Activated naive CD8-positive, alpha-beta T cell (primary cell): ENCODE measurements at regions not wholly inside any gene's neighbourhood (a gene's known extent, or its start where the extent isn't known, plus 50 kb on each side); places are given as distances from the start of the nearest gene placed in this dataset.
"Not testable (repeated sequence)": the region's sequence is repeated elsewhere in the genome, so short reads cannot be mapped to it uniquely, and the experiment has no call there.

Experiments used
- H3K27ac Mint-ChIP-seq: one replicate; pipeline ENCODE4 v1.8.0; 2021; ENCODE audit warnings: mixed read lengths
- H3K27me3 Mint-ChIP-seq: one replicate; pipeline ENCODE4 v1.8.0; 2021; ENCODE audit warnings: mixed read lengths
- H3K36me3 Mint-ChIP-seq: one replicate; pipeline ENCODE4 v1.8.0; 2021; ENCODE audit warnings: mixed read lengths
- H3K4me1 Mint-ChIP-seq: one replicate; pipeline ENCODE4 v1.8.0; 2021; ENCODE audit warnings: low read depth, mixed read lengths
- H3K4me3 Mint-ChIP-seq: one replicate; pipeline ENCODE4 v1.8.0; 2021; ENCODE audit warnings: mild to moderate bottlenecking, mixed read lengths
- H3K9me3 Mint-ChIP-seq: one replicate; pipeline ENCODE4 v1.8.0; 2021; ENCODE audit warnings: low read depth, mixed read lengths

DNA sequence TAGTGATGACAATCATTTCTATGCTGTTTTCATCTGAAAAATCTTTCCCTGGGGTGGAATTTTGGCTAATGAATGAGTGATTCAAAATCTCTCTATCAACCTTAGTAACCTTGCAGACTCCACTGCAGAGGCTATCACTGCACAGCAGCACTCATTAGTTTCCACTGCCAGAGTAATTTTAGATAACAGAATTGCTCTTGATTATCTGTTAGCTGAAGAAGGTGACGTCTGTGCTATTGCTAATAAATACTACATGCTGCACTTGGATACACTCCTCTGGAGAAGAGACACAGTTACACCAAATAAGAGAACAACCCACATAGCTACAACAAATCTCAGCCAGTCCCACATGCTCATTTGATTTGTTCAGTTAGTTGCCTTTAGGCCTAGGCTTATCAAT, 1348.4 kb downstream of the NCAM2 start:
- Mint-ChIP-seq H3K9me3 (no peaks in the 10 kb centered on the region), H3K36me3 (no peaks in the 10 kb centered on the region), H3K27me3 (no peaks in the 10 kb centered on the region), H3K4me3 (no peak overlapping the region), H3K27ac (no peak overlapping the region), H3K4me1 (no peaks in the 10 kb centered on the region)

DNA sequence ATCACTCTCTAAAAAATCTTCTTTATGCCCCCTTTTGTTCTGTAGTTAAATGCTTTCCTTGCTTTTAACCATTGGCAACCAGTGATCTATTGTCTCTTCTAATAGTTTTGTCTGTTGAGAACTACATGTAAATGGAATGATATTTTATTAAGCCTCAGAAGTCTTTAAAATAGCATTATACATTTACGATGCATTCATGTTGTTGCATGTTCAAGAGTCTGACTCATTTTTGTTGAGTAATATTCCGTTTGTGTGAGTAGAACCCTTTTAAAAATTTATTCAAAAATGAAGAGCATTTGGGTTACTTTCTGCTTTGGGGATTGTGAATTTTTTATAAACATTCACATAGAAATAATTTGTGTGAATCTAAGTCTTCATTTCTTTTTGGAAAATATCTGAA, 1352.9 kb downstream of the NCAM2 start:
- Mint-ChIP-seq H3K27ac (no peak overlapping the region), H3K4me3 (no peak overlapping the region), H3K9me3 (no peaks in the 10 kb centered on the region), H3K36me3 (no peaks in the 10 kb centered on the region), H3K27me3 (no peaks in the 10 kb centered on the region), H3K4me1 (no peaks in the 10 kb centered on the region)

DNA sequence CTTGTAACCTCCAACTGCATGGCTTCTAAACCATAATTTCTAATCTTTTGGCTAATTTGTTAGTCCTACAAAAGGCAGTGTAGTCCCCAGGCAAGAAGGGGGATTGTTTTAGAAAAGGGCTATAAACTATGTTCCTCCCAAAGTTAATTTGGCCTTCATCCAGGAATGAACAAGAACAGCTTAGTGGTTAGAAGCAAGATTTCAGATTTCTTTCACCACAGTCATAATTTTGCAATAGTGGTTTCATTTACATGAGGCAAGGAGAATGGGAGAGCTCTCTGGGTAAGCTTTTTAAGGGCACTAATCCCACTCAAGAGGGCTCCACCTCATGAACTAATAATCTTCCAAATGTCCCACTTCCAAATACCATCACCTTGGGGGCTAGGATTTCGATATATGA, 1353.9 kb downstream of the NCAM2 start:
- Mint-ChIP-seq H3K4me3 (no peak overlapping the region), H3K36me3 (no peaks in the 10 kb centered on the region), H3K4me1 (no peaks in the 10 kb centered on the region), H3K27ac (no peak overlapping the region), H3K27me3 (no peaks in the 10 kb centered on the region), H3K9me3 (no peaks in the 10 kb centered on the region)

DNA sequence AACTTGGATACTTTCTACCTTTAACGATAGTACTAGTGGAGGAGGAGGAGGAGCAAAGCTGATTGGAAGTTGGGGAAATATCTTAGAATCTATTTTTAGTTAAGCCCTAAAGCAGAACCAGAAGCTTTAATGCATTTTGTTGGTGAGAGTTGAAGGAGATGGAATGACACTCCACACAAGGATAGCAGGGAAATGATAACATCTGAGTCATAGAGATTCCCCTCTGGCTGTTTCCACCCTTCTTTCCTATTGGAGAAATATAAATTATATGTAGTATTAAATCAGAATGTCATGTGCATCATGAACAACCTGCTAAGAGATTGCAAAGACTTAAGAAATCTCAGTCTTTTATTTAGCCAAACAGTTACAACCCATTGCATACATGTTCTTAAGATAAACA, 1357.7 kb downstream of the NCAM2 start:
- H3K4me3 Mint-ChIP-seq: no peak overlapping the region
- H3K27me3 Mint-ChIP-seq: no peaks in the 10 kb centered on the region
- H3K4me1 Mint-ChIP-seq: no peaks in the 10 kb centered on the region
- H3K36me3 Mint-ChIP-seq: no peaks in the 10 kb centered on the region
- H3K27ac Mint-ChIP-seq: no peak overlapping the region
- H3K9me3 Mint-ChIP-seq: no peaks in the 10 kb centered on the region

DNA sequence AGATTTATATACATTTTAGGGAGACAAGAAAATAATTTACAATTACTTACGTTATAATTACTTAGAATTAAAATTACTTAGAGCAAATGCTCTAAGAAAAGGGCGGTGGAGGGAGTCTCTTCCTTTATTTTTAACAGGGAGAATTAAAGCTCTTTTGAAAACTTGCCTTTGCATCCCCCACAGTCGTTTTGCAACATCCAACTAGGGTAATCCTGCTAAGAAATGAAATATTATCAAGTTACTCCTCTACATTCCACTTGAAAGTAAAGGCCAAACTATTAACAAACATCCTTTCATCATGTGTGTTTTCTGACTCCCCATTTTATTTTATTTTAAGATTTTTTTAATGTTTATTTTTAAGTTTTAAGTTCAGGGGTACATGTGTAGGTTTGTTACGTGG, 1358.5 kb downstream of the NCAM2 start:
- no peak overlapping the region for H3K4me3 Mint-ChIP-seq
- H3K27me3 Mint-ChIP-seq: no peaks in the 10 kb centered on the region
- H3K36me3 Mint-ChIP-seq: no peaks in the 10 kb centered on the region
- no peaks in the 10 kb centered on the region for H3K9me3 Mint-ChIP-seq
- H3K27ac Mint-ChIP-seq: no peak overlapping the region
- no peaks in the 10 kb centered on the region for H3K4me1 Mint-ChIP-seq

DNA sequence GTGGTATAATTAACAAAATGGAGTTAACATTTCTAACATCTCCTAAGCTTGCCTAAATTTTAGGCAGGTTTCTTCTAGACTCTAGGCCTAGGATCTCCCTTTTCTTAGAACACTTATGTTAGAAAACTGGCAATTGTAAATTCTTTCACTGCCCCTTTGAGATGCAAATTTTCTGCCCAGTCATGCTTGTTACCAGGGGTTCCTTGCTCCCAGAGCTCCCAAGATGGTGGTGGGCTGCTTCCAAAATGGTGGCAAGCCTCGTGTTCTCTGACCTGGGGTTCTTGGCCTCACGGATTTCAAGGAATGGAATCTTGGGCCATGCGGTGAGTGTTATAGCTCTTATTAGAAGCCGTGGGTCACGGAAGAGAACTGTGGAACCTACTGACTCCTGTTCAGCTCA, 1361.4 kb downstream of the NCAM2 start:
- not testable (repeated sequence) for H3K9me3 Mint-ChIP-seq, H3K36me3 Mint-ChIP-seq, H3K4me1 Mint-ChIP-seq, H3K27me3 Mint-ChIP-seq, H3K4me3 Mint-ChIP-seq, H3K27ac Mint-ChIP-seq

DNA sequence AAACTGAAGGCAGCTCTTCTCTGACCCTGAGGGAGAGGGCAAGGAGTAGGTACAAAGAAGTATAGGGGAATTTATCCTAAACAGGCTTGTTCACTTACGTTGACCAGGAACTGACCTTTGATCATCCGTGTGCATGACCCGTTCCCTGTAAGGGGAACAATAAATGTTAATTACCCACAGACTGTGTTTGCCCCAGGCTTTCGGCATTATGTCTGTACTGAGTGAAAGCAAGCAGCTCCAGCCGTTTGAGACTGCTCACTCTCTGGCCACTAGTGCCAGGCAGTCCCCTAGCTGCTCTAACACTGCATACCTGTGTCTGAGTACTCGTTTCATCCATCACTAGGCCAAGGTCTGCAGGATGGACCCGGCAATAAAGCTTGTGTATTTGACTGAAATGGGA, 1365.3 kb downstream of the NCAM2 start:
- Mint-ChIP-seq H3K27me3 (no peaks in the 10 kb centered on the region), H3K27ac (no peak overlapping the region), H3K9me3 (no peaks in the 10 kb centered on the region), H3K4me3 (no peak overlapping the region), H3K4me1 (no peaks in the 10 kb centered on the region), H3K36me3 (no peaks in the 10 kb centered on the region)

DNA sequence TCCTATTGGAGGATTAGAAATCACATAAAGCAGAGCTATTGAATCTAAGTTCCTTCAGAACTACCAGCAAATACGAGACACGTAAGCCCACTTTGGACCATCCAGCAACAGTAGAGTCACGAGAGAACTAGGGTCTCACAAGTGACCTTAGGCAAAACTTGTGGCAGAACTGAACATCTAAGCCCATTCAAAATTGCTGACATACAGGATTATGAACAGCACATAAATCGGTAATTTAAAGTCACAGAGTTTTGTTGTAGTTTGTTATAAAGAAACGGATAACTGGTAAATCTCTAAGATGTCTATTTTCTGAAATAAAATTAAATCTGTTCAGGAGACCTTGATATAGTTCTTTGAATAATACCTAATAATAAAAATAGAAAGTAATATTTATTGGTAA, 1366.0 kb downstream of the NCAM2 start:
- H3K27me3 Mint-ChIP-seq: no peaks in the 10 kb centered on the region
- no peak overlapping the region for H3K4me3 Mint-ChIP-seq
- no peaks in the 10 kb centered on the region for H3K36me3 Mint-ChIP-seq
- H3K9me3 Mint-ChIP-seq: no peaks in the 10 kb centered on the region
- H3K4me1 Mint-ChIP-seq: no peaks in the 10 kb centered on the region
- H3K27ac Mint-ChIP-seq: no peak overlapping the region

DNA sequence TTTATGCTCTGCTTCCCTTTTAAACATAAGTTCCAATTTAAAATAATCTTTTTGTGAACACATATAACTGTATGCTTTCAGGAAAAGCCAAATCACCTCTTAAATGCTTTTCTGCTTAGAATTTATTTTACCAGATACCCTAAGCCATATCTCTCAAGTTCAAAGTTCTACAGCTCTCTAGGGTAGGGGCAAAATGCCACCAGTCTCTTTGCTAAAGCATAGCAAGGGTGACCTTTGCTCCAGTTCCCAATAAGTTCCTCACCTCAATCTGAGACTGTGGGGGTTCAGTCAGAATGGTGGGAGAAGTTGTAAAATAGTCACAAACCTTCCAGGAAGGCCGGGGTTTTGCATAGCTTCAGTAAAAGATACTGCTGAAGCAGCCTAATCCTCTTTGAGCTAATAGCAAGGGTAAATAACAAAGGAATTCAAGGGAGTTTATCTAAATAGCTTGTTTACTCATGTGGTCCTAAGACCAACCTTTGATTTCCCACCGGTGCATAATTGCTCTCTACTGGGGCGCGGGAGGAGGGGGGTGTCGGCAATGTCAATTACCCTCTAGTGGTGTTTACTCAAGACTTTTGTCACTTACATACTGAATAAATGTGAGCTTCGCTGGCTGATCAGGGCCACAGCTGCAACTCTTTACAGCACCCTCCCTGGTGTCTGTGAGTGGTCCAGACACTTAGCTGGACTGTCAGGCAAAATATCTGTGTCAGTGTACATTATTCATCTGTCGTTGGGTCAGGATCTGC, 1376.2 kb downstream of the NCAM2 start:
- no peaks in the 10 kb centered on the region for H3K27me3 Mint-ChIP-seq
- H3K27ac Mint-ChIP-seq: no peak overlapping the region
- no peak overlapping the region for H3K4me3 Mint-ChIP-seq
- peaks cover 3% of the 10 kb centered on the region for H3K9me3 Mint-ChIP-seq
- no peaks in the 10 kb centered on the region for H3K36me3 Mint-ChIP-seq
- no peaks in the 10 kb centered on the region for H3K4me1 Mint-ChIP-seq

DNA sequence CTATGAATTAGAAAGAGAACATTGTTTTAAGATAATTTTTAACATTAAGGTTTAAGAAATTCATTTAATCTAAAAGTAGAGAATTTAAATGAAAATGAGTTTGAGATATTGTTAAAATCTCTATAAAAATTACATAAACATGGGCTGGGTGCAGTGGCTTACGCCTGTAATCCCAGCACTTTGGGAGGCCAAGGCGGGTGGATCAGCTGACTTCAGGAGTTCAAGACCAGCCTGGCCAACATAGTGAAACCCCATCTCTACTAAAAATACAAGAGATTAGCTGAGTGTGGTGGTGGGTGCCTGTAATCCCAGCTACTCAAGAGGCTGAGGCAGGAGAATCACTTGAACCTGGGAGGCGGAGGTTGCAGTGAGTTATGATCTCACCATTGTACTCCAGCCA, 1379.6 kb downstream of the NCAM2 start:
- H3K4me1 Mint-ChIP-seq, H3K36me3 Mint-ChIP-seq, H3K9me3 Mint-ChIP-seq, H3K27me3 Mint-ChIP-seq, H3K4me3 Mint-ChIP-seq, H3K27ac Mint-ChIP-seq: not testable (repeated sequence)

DNA sequence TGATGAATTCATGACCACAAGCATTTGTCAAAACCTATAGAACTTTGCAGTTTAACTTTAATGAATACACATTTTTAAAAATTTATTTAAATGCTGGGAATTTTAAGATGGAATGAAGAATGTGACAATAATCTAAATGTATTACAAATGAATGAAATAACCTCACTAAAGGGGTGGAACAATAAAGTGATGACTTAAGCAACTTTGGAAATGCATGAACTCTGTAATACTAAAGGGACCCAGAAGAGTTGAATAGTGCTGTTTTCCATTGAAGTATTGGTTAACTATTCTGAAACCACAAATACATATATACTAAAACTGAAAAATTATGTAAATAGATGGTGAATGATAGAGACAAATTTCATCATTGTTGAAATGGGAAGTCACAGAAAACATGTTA, 1395.1 kb downstream of the NCAM2 start:
- Mint-ChIP-seq H3K9me3 (peaks cover 3% of the 10 kb centered on the region), H3K27me3 (no peaks in the 10 kb centered on the region), H3K4me3 (no peak overlapping the region), H3K36me3 (no peaks in the 10 kb centered on the region), H3K27ac (no peak overlapping the region), H3K4me1 (no peaks in the 10 kb centered on the region)

DNA sequence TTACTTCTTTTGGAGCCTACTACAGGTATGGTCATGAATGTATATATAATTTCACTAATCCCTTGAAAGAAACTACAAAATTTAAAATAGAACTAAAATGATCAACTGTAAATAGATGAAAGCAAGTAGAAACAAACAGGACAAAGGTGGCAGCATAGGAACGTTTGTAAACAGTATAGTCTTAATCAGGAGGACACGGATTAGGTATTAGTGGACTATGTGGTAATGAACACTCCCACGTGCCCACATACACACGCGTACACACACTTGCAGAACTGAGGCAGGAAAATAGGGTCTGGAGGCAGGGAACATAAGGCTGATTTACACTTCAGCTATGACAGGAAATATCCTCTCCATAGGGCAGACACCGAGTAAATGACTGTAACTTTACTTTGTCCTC, 1397.8 kb downstream of the NCAM2 start:
- H3K36me3 Mint-ChIP-seq: no peaks in the 10 kb centered on the region
- H3K27ac Mint-ChIP-seq: no peak overlapping the region
- peaks cover 3% of the 10 kb centered on the region for H3K9me3 Mint-ChIP-seq
- H3K4me3 Mint-ChIP-seq: no peak overlapping the region
- H3K27me3 Mint-ChIP-seq: no peaks in the 10 kb centered on the region
- H3K4me1 Mint-ChIP-seq: no peaks in the 10 kb centered on the region

DNA sequence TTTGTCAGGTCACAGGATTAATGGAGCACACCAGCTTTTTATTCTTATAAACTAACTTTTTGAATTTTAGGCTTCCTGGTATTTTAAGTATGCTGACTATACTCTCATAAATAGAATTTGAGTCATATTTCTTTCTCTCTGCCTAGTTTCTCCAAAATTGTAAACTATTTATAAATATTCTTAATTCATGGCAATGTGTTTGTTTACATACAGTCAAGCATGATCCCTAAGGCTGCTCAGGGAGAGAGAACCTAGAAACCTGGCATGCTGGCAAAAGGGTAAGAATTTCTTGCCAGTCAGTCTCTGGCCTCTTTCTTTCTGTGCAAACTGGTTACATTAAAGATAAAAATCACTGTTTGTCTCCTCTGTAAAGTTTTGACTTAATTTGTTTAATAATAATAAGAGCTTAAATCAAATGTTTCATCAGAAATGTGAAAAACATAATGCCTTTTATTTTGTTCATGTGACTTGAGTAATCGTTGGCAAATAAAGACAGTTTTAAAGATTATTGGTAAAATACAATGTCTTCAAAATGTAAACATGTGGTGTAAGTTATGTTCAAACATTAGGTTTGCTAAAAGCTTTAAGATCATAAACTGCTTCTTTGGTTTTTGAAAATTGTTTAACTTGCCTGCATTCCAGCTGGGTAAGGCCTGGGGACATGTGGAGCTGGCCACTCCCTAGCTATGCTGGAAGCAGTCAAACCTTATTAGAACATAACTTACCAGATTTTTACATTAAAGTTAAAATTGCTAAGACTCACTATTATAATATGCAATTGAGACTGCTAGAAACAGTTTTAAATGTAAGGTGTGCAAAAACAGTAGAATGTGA, 1401.7 kb downstream of the NCAM2 start:
- no peaks in the 10 kb centered on the region for H3K4me1 Mint-ChIP-seq
- H3K9me3 Mint-ChIP-seq: peaks cover 3% of the 10 kb centered on the region
- no peak overlapping the region for H3K27ac Mint-ChIP-seq
- no peaks in the 10 kb centered on the region for H3K36me3 Mint-ChIP-seq
- H3K4me3 Mint-ChIP-seq: no peak overlapping the region
- H3K27me3 Mint-ChIP-seq: no peaks in the 10 kb centered on the region

DNA sequence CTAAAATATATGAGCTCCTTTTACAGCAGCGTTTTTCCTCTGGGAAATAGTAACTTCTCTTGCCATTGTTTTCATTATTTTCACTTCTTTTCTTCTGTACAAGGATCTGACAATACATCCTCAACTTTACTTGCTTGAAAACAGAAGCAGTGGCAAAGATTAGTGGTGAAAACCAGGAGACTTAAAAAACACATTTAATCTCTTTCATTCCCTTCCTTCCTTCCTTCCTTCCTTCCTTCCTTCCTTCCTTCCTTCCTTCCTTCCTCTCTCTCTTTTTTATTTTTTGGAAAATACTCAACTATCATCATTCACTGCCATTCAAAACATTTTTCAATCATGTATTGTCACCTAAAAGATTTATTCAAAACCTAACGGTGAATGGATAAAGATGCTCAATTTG, 1411.4 kb downstream of the NCAM2 start:
- Mint-ChIP-seq H3K4me1 (no peaks in the 10 kb centered on the region), H3K9me3 (no peaks in the 10 kb centered on the region), H3K27ac (no peak overlapping the region), H3K27me3 (no peaks in the 10 kb centered on the region), H3K4me3 (no peak overlapping the region), H3K36me3 (no peaks in the 10 kb centered on the region)

DNA sequence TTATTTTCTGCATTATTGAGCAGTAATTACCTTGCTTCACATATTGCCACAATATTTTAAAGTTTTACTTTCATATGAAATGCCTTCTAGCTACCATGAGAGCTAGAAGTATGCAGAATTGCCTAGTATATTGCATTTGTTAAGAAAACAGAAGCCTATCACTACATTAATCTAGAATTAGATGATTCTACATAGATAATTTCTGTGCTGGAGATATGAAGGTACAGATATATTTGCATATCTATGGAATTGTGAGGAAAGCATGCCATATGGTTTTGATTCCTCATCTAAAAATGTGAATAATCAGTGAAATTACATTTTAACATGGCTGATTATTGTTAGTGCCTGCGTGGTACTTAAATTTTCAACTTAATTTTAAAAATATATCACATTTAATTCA, 1418.3 kb downstream of the NCAM2 start:
- no peaks in the 10 kb centered on the region for H3K9me3 Mint-ChIP-seq
- H3K36me3 Mint-ChIP-seq: no peaks in the 10 kb centered on the region
- no peaks in the 10 kb centered on the region for H3K27me3 Mint-ChIP-seq

More for the DNA sequence above, 1418.3 kb downstream of the NCAM2 start:
- no peak overlapping the region for H3K27ac Mint-ChIP-seq
- H3K4me3 Mint-ChIP-seq: no peak overlapping the region
- peaks cover 7% of the 10 kb centered on the region for H3K4me1 Mint-ChIP-seq
